Aorta (tissue), 5 donors: ENCODE measurements at regions not wholly inside any gene's neighbourhood (a gene's known extent, or its start where the extent isn't known, plus 50 kb on each side); places are given as distances from the start of the nearest gene placed in this dataset.

ENCODE experiments used
- ATAC-seq: fragments of 200-7000 bp; cut with Tn5 transposase; one replicate; pipeline ENCODE4 v1.9.1; 2022; ENCODE audit warnings: moderate library complexity; ENCODE audit not compliant: low FRiP score
- DNase-seq, 2 donors: peaks; one replicate each; pipeline ENCODE4 v3.0.0-alpha.2; 2020
- H3K27ac ChIP-seq, 2 donors: one replicate each; pipeline ENCODE4 v1.5.1; 2013; ENCODE audit warnings: low read length in 2 of 2, mild to moderate bottlenecking in 2 of 2, moderate library complexity in 2 of 2, control low read depth in 1 of 2, inconsistent platforms in 1 of 2, low read depth in 1 of 2
- H3K27me3 ChIP-seq, 2 donors: one replicate each; pipeline ENCODE4 v1.6.1; 2013; ENCODE audit warnings: control low read depth in 1 of 2, low read length in 1 of 2, mild to moderate bottlenecking in 1 of 2, moderate library complexity in 1 of 2; ENCODE audit not compliant: insufficient read depth in 2 of 2, control insufficient read depth in 1 of 2
- H3K36me3 ChIP-seq, 2 donors: one replicate each; pipeline ENCODE4 v1.6.1; 2013; ENCODE audit warnings: control low read depth in 1 of 2, low read length in 1 of 2, mild to moderate bottlenecking in 1 of 2; ENCODE audit not compliant: insufficient read depth in 2 of 2, control insufficient read depth in 1 of 2
- H3K4me1 ChIP-seq, 2 donors: one replicate each; pipeline ENCODE4 v1.6.1; 2013; ENCODE audit warnings: low read length in 2 of 2, control low read depth in 1 of 2, mild to moderate bottlenecking in 1 of 2, moderate library complexity in 1 of 2; ENCODE audit not compliant: insufficient read depth in 2 of 2, control insufficient read depth in 1 of 2
- H3K4me3 ChIP-seq, 2 donors: one replicate each; pipeline ENCODE4 v1.5.1; 2013; ENCODE audit warnings: low read length in 2 of 2, control low read depth in 1 of 2, mild to moderate bottlenecking in 1 of 2
- H3K9me3 ChIP-seq: one replicate; pipeline ENCODE4 v1.6.1; 2013; ENCODE audit warnings: mild to moderate bottlenecking, low read length; ENCODE audit not compliant: control insufficient read depth
- WGBS, 2 donors: extraction: QIAGEN DNeasy Blood & Tissue Kit; methylation state at CpG; one replicate each; pipeline ENCODE4 v1.1.7; 2013; 5-methylcytosine and 5-hydroxymethylcytosine counted together
- intact Hi-C, 2 donors: fragments of 100-400 bp; cut with DNase I; formaldehyde crosslinking; loops; one replicate each; pipeline versions ENCODE4 v1.14.2 to v1.15.0; 2022
- donor health status: healthy with polysubstance abuse.
- donor health status: Bipolar disorder and iron deficiency.
- donor health status: DM: no; HTN: no; CAD: no.
- donor health status: DM: no; HTN: no; CAD: no.
- donor health status: DM: yes; HTN: yes; CAD: no.

DNA sequence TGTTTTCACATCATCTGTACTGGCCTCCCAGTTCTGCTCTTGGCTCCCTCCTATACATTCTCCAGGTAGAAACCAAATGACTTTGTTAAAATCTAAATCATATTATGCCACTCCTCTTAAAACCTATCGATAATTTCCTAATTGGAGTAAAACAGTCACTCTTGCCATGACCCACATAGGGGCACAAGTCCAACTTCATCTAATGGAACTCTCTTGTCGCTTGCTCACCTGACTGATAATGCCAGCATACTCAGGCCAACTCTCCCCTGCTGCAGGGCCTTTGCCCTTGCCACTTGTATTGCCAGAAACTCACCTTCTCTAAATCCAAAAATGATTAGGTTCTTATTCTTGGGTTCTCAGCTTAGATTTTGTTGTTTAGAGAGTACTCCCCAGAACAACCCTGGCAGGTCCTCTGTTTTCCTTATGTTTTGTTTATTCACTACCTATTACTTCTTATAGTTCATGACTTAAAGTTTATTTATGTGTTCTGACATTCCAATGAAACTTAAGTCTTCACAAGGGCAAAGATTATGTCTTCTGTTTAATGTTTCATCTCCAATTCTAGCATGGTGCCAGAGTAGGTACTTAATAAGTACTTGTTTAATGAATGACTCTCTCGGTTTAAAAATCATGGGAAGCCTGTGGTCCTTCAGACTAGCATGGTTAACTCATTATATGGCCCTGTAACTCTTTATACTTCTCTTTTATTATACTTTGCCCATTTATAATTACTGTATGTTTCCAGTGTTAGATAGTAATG, 345.9 kb upstream of the SMIM30 start:
- no peak for ATAC-seq
- intact Hi-C loops: no loop called here
- H3K9me3 ChIP-seq: no peaks in the 10 kb centered on the region
- H3K27me3 ChIP-seq: no peaks in the 10 kb centered on the region
- no peaks in the 10 kb centered on the region for H3K4me1 ChIP-seq
- no peak overlapping the region for H3K4me3 ChIP-seq
- WGBS, 2 donors: 88 to 90% methylated on average over 3 of the region's 3 CpGs
- H3K36me3 ChIP-seq: no peaks in the 10 kb centered on the region
- H3K27ac ChIP-seq: no peak overlapping the region
- no peak for DNase-seq

DNA sequence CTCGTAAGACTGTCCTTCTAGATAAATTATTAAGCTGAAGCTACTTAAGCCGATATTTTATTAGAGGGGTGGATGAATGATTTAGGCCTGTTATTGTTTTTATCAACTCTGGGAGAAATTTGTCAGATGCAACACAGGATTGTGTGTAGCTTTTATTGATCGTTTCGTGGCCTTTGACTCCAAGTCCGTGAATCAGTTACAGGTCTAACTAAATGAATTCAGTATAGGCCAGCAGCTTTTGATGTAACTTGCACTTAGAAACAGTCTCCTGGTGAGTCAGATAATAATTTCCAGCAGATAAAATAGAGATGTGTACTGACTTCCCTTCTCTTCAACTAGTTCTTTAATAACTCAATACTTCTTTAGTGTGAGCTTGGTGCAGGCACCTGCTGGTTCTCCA, 341.7 kb upstream of the SMIM30 start:
- no peaks in the 10 kb centered on the region for H3K27me3 ChIP-seq
- H3K9me3 ChIP-seq: no peaks in the 10 kb centered on the region
- no peaks in the 10 kb centered on the region for H3K4me1 ChIP-seq
- ATAC-seq: no peak
- H3K4me3 ChIP-seq: no peak overlapping the region
- no peaks in the 10 kb centered on the region for H3K36me3 ChIP-seq
- intact Hi-C loops: no loop called here
- DNase-seq: no peak
- 89 to 95% methylated on average over 5 of the region's 5 CpGs for WGBS, 2 donors
- no peak overlapping the region for H3K27ac ChIP-seq

DNA sequence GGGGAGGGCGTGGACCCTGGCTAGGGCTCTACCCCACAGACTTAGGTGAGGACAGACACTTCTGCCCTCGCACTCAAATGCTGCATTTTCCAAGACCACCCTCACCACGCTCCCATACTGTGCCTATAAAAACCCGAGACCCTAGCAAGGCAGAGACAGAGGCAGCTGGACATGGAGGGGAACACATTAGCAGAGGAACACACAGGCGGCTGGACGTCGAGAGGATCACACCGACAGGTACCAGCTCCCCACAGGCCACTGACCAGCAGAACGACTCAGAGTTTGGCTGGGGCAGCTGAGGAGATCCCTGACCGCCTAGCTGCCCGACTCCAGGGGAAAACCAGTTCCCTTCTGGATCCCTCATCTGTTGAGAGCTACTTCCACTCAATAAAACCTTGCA, 338.2 kb upstream of the SMIM30 start:
- H3K4me3 ChIP-seq: no peak overlapping the region
- intact Hi-C loops: no loop called here
- no peaks in the 10 kb centered on the region for H3K27me3 ChIP-seq
- no peak for DNase-seq
- H3K4me1 ChIP-seq: no peaks in the 10 kb centered on the region
- WGBS, 2 donors: 97% methylated on average over 11 of the region's 11 CpGs
- no peaks in the 10 kb centered on the region for H3K9me3 ChIP-seq
- ATAC-seq: no peak
- no peak overlapping the region for H3K27ac ChIP-seq
- no peaks in the 10 kb centered on the region for H3K36me3 ChIP-seq

DNA sequence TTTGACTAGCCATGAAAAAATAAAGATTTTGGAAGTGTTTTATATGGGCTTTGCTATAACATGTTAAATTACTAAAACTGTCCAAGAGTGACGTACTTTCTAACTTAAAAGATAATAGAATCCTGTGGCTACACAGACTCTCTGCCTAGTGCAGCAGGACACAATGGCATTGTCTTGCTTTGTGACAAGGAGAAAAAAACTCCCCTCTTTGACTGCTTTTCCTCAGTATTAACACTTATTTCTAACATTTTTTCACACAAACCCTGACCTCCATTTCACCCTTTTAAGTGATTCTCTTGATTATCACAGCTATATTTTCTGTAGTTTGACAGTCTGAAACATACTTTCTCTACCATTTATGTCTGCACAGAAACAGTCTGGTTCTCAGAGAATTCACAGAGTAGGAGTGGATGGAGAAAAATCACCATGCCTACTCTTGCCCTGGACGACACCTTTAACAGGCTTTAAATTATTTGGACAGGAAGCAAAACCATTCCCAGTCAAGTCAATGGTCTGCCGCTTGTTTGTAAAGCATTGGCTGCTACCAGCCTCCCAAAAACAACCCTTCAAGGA, 336.3 kb upstream of the SMIM30 start:
- H3K27me3 ChIP-seq: no peaks in the 10 kb centered on the region
- H3K4me1 ChIP-seq: no peaks in the 10 kb centered on the region
- H3K27ac ChIP-seq: no peak overlapping the region
- H3K36me3 ChIP-seq: no peaks in the 10 kb centered on the region
- H3K9me3 ChIP-seq: no peaks in the 10 kb centered on the region
- no peak for ATAC-seq
- intact Hi-C loops: no loop called here
- no peak for DNase-seq
- H3K4me3 ChIP-seq: no peak overlapping the region
- WGBS, 2 donors: 32 to 48% methylated on average over 3 of the region's 3 CpGs

DNA sequence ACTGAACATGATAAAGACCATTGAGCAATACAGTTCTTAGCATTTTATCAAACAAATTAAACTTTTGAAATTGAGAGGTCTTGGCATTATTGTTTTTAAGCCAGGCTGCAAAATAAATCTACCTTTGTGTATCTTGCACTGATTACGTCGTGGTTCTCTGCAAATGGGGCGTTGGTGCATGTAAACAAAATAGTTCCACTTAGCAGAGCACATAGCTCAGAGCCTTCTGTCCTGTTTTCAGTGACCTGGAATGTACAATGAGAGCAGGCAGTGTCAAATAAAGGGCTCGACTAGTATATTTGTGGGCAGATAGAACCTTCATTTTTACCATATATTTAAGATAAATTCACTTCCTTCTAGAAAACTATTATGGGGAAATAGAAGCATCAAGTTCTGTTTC, 333.9 kb upstream of the SMIM30 start:
- no peak for DNase-seq
- WGBS, 2 donors: 86 to 87% methylated on average over 4 of the region's 4 CpGs
- H3K9me3 ChIP-seq: no peaks in the 10 kb centered on the region
- intact Hi-C loops: no loop called here
- H3K36me3 ChIP-seq: no peaks in the 10 kb centered on the region
- no peak overlapping the region for H3K27ac ChIP-seq
- no peak overlapping the region for H3K4me3 ChIP-seq
- H3K27me3 ChIP-seq: no peaks in the 10 kb centered on the region
- ATAC-seq: no peak
- no peaks in the 10 kb centered on the region for H3K4me1 ChIP-seq

DNA sequence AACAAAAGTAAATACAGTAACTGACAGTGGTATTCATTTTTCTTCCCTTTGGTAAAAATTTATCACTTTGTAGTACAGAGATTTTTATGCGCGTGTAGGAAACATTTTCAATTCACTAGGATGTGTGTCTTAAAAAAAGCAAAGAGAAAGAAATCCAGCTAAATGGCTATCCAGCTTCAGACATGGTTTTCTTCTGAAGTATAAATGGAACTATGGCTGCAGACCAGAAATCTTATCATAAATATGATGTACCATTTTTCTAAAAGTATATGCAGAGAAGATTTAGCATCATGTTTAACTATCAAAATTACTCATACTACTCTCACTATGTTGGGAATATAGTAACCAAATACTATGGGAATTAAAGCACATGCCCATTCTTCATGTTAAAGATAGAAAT, 328.4 kb upstream of the SMIM30 start:
- ATAC-seq (no peak), DNase-seq (no peak)
- intact Hi-C loops: no loop called here
- Histone ChIP-seq H3K36me3 (no peaks in the 10 kb centered on the region), H3K4me3 (no peak overlapping the region), H3K4me1 (no peaks in the 10 kb centered on the region), H3K27ac (no peak overlapping the region), H3K27me3 (no peaks in the 10 kb centered on the region), H3K9me3 (no peaks in the 10 kb centered on the region)
- 76 to 77% methylated on average over 2 of the region's 2 CpGs for WGBS, 2 donors

DNA sequence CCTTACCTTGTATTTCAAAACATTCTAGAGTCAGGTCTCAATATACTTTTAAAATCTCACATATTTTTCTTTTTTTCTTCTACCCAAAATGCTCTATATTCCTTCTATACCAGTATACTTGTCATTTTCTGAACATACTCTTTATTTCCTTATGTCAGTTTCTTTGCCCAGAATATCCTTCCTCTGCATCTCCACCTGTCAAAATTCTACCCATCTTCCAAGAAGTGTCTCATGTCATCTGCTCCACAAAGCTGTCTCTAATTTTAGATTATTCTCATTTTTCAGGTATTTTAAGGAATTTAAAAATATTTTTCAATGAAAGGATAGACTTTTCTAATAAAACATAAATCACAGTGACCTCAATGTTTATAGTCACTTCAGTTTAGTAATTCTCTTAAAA, 328.0 kb upstream of the SMIM30 start:
- Histone ChIP-seq H3K27me3 (no peaks in the 10 kb centered on the region), H3K4me1 (no peaks in the 10 kb centered on the region), H3K27ac (no peak overlapping the region), H3K9me3 (no peaks in the 10 kb centered on the region), H3K36me3 (no peaks in the 10 kb centered on the region), H3K4me3 (no peak overlapping the region)
- DNase-seq (no peak), ATAC-seq (no peak)
- intact Hi-C loops: no loop called here

DNA sequence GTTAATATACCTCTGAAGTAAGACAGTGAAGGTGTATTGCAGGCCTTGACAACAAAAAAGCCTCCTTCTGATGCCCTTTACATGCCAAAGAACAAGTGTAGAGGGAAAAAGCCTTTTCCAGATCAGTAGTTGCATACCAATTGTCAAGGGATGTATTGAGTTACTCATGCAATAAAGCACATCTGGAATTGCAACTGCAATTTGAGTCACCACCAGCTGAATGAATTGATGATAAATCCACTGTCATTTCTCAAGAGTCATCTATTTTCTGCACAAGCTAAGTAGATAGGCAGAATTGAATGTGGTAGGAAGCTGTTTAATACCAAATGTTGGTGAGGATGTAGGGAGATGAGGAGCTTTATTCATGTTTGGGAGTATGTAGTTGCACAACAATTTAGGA, 325.9 kb upstream of the SMIM30 start:
- ATAC-seq (no peak), DNase-seq (no peak)
- H3K27ac ChIP-seq: no peak overlapping the region
- H3K36me3 ChIP-seq: no peaks in the 10 kb centered on the region
- intact Hi-C loops: no loop called here
- H3K4me1 ChIP-seq: no peaks in the 10 kb centered on the region
- H3K27me3 ChIP-seq: no peaks in the 10 kb centered on the region
- H3K4me3 ChIP-seq: no peak overlapping the region
- peaks cover 2% of the 10 kb centered on the region for H3K9me3 ChIP-seq

DNA sequence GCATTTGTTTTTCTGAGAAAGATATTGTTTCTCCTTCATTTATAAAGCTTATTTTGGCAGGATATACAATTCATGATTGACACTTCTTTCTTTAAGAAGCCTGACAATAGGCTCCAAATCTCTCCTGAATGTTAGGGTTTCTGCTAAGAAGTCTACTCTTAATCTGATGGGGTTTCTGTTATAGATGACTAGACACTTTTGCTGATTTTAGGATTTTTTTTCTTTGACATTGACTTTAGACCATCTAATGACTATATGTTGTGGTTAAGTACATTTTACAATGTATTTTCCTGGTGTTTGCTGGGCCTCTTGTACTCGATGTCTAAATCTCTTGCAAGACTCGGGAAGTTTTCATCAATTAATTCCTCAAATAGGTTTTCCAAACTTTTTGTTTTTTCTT, 321.8 kb upstream of the SMIM30 start:
- intact Hi-C loops: no loop called here
- Histone ChIP-seq H3K27ac (no peak overlapping the region), H3K27me3 (no peaks in the 10 kb centered on the region), H3K9me3 (peaks cover 2% of the 10 kb centered on the region), H3K4me1 (no peaks in the 10 kb centered on the region), H3K4me3 (no peak overlapping the region), H3K36me3 (no peaks in the 10 kb centered on the region)
- WGBS, 2 donors: 94 to 95% methylated on average over 2 of the region's 2 CpGs
- ATAC-seq: no peak
- no peak for DNase-seq
